Activated T-helper 1 cell treated with anti-CD3 and anti-CD28 coated beads, Interleukin-12 subunit alpha, Interleukin-12 subunit beta, Interleukin-2, Interleukin-4 antibody, amounts not matched to agents 30 ng/mL and 10 ng/mL and 1 ng/mL, durations not matched to agents 14 hours and 24 hours and 36 hours (primary cell): ENCODE measurements at regions not wholly inside any gene's neighbourhood (a gene's known extent, or its start where the extent isn't known, plus 50 kb on each side); places are given as distances from the start of the nearest gene placed in this dataset.

Experiments
- DNase-seq: peaks from one replicate; pipeline ENCODE4 v3.0.0; 2021; ENCODE audit warnings: low spot score
- H3K27ac Mint-ChIP-seq: one replicate; pipeline ENCODE4 v1.8.0; 2021; ENCODE audit warnings: mild to moderate bottlenecking, mixed read lengths
- H3K27me3 Mint-ChIP-seq: one replicate; pipeline ENCODE4 v1.8.0; 2022; ENCODE audit warnings: mild to moderate bottlenecking, moderate library complexity, mixed read lengths; ENCODE audit not compliant: insufficient read depth
- H3K36me3 Mint-ChIP-seq: one replicate; pipeline ENCODE4 v1.8.0; 2021; ENCODE audit warnings: low read depth, mixed read lengths
- H3K4me1 Mint-ChIP-seq: one replicate; pipeline ENCODE4 v1.8.0; 2021; ENCODE audit warnings: low read depth, mixed read lengths
- H3K4me3 Mint-ChIP-seq: one replicate; pipeline ENCODE4 v1.8.0; 2021; ENCODE audit warnings: mild to moderate bottlenecking, moderate library complexity, mixed read lengths
- H3K9me3 Mint-ChIP-seq: one replicate; pipeline ENCODE4 v1.8.0; 2021; ENCODE audit warnings: mixed read lengths
- intact Hi-C: fragments of 100-400 bp; cut with micrococcal nuclease; formaldehyde crosslinking; loops from one replicate; pipeline ENCODE4 v1.15.1; 2024

- DNase-seq: no peak
- intact Hi-C loops: no loop called here
- Mint-ChIP-seq H3K9me3 (no peaks in the 10 kb centered on the region), H3K27ac (no peak overlapping the region), H3K27me3 (no peaks in the 10 kb centered on the region), H3K4me3 (no peak overlapping the region), H3K4me1 (no peaks in the 10 kb centered on the region), H3K36me3 (no peaks in the 10 kb centered on the region)
Measured at GRCh38 chr10:44757551-44758205, 153.5 kb upstream of the TMEM72 start.

- intact Hi-C loops: no loop called here
- Mint-ChIP-seq H3K27ac (no peak overlapping the region), H3K4me1 (no peaks in the 10 kb centered on the region), H3K36me3 (no peaks in the 10 kb centered on the region), H3K4me3 (no peak overlapping the region), H3K27me3 (no peaks in the 10 kb centered on the region), H3K9me3 (no peaks in the 10 kb centered on the region)
- DNase-seq: no peak
Measured at GRCh38 chr10:44759122-44759521, 152.0 kb upstream of the TMEM72 start.

DNA sequence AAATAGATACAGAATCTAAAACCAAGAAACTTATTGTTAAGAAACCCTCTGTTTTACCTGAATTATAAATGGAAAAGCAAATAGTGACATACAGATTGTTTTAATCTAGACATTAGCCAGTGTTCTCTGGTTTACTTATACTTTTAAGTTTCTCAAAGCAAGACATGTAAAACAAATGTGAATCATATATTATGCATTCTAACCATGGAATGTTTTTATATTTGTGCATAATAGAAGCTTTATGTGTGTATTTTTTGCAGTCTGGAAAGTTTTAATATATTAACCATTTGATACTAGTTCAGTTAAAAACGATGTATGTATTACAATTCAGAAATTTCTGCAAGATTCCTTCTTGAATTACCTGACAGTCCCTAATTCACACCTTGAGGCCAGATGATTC, 150.6 kb upstream of the TMEM72 start:
- Mint-ChIP-seq H3K9me3 (no peaks in the 10 kb centered on the region), H3K4me1 (no peaks in the 10 kb centered on the region), H3K36me3 (no peaks in the 10 kb centered on the region), H3K4me3 (no peak overlapping the region), H3K27ac (no peak overlapping the region), H3K27me3 (no peaks in the 10 kb centered on the region)
- DNase-seq: no peak
- intact Hi-C loops: no loop called here

- H3K4me1 Mint-ChIP-seq: no peaks in the 10 kb centered on the region
- no peak overlapping the region for H3K4me3 Mint-ChIP-seq
- H3K27ac Mint-ChIP-seq: no peak overlapping the region
- no peaks in the 10 kb centered on the region for H3K9me3 Mint-ChIP-seq
- DNase-seq: no peak
- H3K27me3 Mint-ChIP-seq: no peaks in the 10 kb centered on the region
- no peaks in the 10 kb centered on the region for H3K36me3 Mint-ChIP-seq
- intact Hi-C loops: no loop called here
Measured at GRCh38 chr10:44761076-44761475, 150.1 kb upstream of the TMEM72 start.

- H3K9me3 Mint-ChIP-seq: no peaks in the 10 kb centered on the region
- H3K36me3 Mint-ChIP-seq: no peaks in the 10 kb centered on the region
- H3K4me1 Mint-ChIP-seq: no peaks in the 10 kb centered on the region
- DNase-seq: no peak
- no peak overlapping the region for H3K27ac Mint-ChIP-seq
- no peak overlapping the region for H3K4me3 Mint-ChIP-seq
- peaks cover 1% of the 10 kb centered on the region for H3K27me3 Mint-ChIP-seq
- intact Hi-C loops: no loop called here
Measured at GRCh38 chr10:44763331-44763730, 147.8 kb upstream of the TMEM72 start.

DNA sequence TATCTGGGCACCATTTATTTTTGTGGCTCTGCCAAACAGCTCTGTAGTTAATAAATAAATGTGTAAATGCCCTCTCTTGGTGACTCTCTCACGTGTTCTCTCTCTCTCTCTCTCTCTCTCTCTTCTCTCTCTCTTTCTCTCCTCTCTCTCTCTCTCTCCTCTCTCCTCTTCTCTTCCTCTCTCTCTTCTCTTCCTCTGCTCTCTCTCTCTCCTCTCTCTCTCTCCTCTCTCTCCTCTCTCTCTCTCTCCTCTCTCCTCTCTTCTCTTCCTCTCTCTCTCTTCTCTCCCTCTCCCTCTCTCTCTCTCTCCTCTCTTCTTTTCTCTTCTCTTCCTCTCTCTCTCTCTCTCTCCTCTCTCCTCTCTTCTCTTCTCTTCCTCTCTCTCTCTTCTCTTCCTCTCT, 145.8 kb upstream of the TMEM72 start:
- Mint-ChIP-seq H3K27me3 (peaks cover 1% of the 10 kb centered on the region), H3K4me3 (no peak overlapping the region), H3K9me3 (no peaks in the 10 kb centered on the region), H3K4me1 (no peaks in the 10 kb centered on the region), H3K36me3 (no peaks in the 10 kb centered on the region), H3K27ac (no peak overlapping the region)
- no peak for DNase-seq
- intact Hi-C loops: no loop called here

DNA sequence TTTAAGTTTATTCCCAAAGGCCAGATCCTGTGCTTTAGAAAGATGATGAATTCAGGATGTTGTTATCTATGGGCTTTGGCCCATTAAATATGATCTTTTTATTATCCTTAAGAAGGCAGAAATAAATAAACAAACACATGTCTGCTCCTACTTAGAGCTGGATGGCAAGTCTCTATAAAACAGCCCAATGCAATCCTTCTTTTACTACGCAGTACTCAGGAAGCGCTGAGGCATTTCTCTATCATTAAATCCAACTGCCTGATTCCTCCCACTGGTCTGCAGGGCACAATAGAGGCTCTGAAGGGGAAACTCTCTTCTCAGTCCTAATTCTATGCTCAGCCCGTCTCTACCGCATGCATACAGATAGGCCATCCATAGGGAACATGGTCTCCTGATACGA, 144.5 kb upstream of the TMEM72 start:
- peaks cover 1% of the 10 kb centered on the region for H3K27me3 Mint-ChIP-seq

DNA sequence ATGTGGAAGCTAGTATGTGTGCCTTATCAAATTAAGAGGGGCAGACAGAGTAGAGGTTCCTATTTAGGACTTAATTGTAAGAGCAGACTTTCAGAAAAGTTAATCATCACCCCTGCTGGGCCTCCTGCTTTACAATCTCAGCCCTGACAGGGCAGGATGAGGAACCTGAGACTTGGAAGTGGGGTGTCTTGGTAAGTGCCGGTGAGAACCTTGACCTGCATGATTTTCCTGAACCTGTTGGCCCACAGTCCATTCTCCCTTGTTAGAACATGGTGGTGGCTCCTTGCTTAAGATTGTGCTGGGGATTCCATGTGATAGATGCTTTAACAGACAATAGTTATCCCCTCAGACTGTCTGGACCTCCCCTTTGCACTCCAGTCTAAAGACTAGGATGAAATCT, 141.7 kb upstream of the TMEM72 start:
- H3K4me3 Mint-ChIP-seq: no peak overlapping the region
- peaks cover 1% of the 10 kb centered on the region for H3K27me3 Mint-ChIP-seq
- H3K9me3 Mint-ChIP-seq: no peaks in the 10 kb centered on the region
- H3K36me3 Mint-ChIP-seq: no peaks in the 10 kb centered on the region
- intact Hi-C loops: no loop called here
- H3K27ac Mint-ChIP-seq: no peak overlapping the region
- DNase-seq: no peak
- no peaks in the 10 kb centered on the region for H3K4me1 Mint-ChIP-seq

More for the DNA sequence above, 144.5 kb upstream of the TMEM72 start:
- intact Hi-C loops: no loop called here
- H3K4me1 Mint-ChIP-seq: no peaks in the 10 kb centered on the region
- no peak overlapping the region for H3K27ac Mint-ChIP-seq
- no peak overlapping the region for H3K4me3 Mint-ChIP-seq
- DNase-seq: no peak
- no peaks in the 10 kb centered on the region for H3K36me3 Mint-ChIP-seq
- H3K9me3 Mint-ChIP-seq: no peaks in the 10 kb centered on the region

DNA sequence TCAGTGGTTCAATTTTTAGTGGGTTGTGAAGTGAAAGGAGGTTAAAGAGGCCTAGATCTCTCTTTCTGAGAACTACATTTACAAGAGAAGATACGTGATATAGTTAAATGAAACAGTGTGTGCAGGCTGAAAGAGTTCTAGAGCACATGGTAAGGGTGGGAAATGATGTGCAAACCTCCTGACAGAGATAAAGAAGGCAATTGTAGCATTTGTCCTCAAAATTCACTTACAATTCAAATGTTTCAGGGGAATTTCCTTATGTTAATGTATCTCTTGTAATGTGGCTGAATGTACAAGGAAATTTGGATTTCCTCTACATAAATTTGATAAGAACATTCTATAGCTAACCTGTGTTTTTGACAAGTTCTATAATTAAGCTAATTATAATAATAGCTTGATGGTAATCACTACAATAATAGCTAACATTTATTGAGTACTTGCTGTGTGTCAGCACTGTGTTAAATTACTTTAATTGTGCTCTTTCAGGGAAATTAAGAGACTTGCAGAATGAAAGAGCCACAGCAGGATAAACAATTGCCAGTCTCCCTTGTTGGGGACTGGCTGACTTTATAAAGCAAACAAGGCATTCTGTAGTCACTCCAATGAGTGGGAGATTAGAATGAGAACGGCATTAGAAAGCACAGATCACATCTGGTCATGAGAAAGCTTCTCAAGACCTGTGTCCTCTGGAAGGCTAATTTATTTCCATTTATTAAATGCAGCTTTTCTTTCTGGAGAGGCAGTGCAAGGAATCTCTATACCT, 139.7 kb upstream of the TMEM72 start:
- intact Hi-C loops: no loop called here
- Mint-ChIP-seq H3K36me3 (no peaks in the 10 kb centered on the region), H3K27me3 (peaks cover 1% of the 10 kb centered on the region), H3K4me1 (no peaks in the 10 kb centered on the region), H3K9me3 (no peaks in the 10 kb centered on the region), H3K4me3 (no peak overlapping the region), H3K27ac (no peak overlapping the region)
- DNase-seq: no peak

DNA sequence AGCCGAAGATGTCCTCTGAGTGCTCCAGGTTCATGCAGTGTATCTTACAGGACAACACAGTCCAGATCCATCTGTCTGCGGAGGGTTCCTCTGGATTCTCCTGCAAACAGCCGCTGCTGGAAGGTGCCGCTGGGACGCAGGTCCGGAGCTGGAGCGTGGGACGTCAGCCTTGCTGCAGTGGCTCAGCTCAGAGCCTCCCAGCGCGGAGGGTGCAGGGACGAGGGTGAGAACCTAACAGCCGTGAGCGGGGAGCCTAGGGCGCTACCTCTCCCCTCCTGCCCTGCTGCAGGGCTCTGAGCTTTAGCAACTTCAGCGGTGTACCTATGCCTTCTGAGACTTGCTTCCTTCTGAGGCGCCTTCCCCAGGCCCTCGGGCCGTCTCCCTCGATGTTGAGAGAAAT, 137.6 kb upstream of the TMEM72 start:
- Mint-ChIP-seq H3K27ac (no peak overlapping the region), H3K4me3 (no peak overlapping the region), H3K4me1 (no peaks in the 10 kb centered on the region), H3K9me3 (no peaks in the 10 kb centered on the region), H3K36me3 (no peaks in the 10 kb centered on the region), H3K27me3 (no peaks in the 10 kb centered on the region)
- DNase-seq: no peak
- intact Hi-C loops: no loop called here

- DNase-seq: no peak
- no peak overlapping the region for H3K4me3 Mint-ChIP-seq
- H3K27me3 Mint-ChIP-seq: no peaks in the 10 kb centered on the region
- no peaks in the 10 kb centered on the region for H3K9me3 Mint-ChIP-seq
- no peak overlapping the region for H3K27ac Mint-ChIP-seq
- H3K4me1 Mint-ChIP-seq: no peaks in the 10 kb centered on the region
- no peaks in the 10 kb centered on the region for H3K36me3 Mint-ChIP-seq
- intact Hi-C loops: no loop called here
Measured at GRCh38 chr10:44774676-44775401, 136.3 kb upstream of the TMEM72 start.

- Mint-ChIP-seq H3K4me3 (no peak overlapping the region), H3K27ac (no peak overlapping the region), H3K4me1 (no peaks in the 10 kb centered on the region), H3K36me3 (no peaks in the 10 kb centered on the region), H3K27me3 (no peaks in the 10 kb centered on the region), H3K9me3 (no peaks in the 10 kb centered on the region)
- intact Hi-C loops: no loop called here
- DNase-seq: no peak
Measured at GRCh38 chr10:44775402-44775741, 135.8 kb upstream of the TMEM72 start.

GRCh38 chr10:44776181-44776580, 135.0 kb upstream of the TMEM72 start:
- DNase-seq: no peak
- H3K27ac Mint-ChIP-seq: no peak overlapping the region
- H3K27me3 Mint-ChIP-seq: no peaks in the 10 kb centered on the region
- intact Hi-C loops: no loop called here
- no peaks in the 10 kb centered on the region for H3K9me3 Mint-ChIP-seq
- H3K36me3 Mint-ChIP-seq: no peaks in the 10 kb centered on the region
- H3K4me3 Mint-ChIP-seq: no peak overlapping the region
- H3K4me1 Mint-ChIP-seq: no peaks in the 10 kb centered on the region
